IPS-18a (cell line): ENCODE measurements at regions not wholly inside any gene's neighbourhood (a gene's known extent, or its start where the extent isn't known, plus 50 kb on each side); places are given as distances from the start of the nearest gene placed in this dataset.

ENCODE experiments used
- H3K27ac ChIP-seq: one replicate; pipeline ENCODE4 v1.5.1; 2013; ENCODE audit warnings: low read length
- H3K27me3 ChIP-seq: one replicate; pipeline ENCODE4 v1.6.1; 2013; ENCODE audit warnings: mild to moderate bottlenecking, low read length; ENCODE audit not compliant: control insufficient read depth, insufficient read depth
- H3K36me3 ChIP-seq: one replicate; pipeline ENCODE4 v1.6.1; 2013; ENCODE audit warnings: low read depth, low read length; ENCODE audit not compliant: control insufficient read depth
- H3K4me1 ChIP-seq: one replicate; pipeline ENCODE4 v1.6.1; 2013; ENCODE audit warnings: low read depth, low read length; ENCODE audit not compliant: control insufficient read depth
- H3K4me3 ChIP-seq: one replicate; pipeline ENCODE4 v1.5.1; 2013; ENCODE audit warnings: low read length
- H3K9ac ChIP-seq: one replicate; pipeline ENCODE4 v1.6.1; 2013; ENCODE audit warnings: mild to moderate bottlenecking, low read length, moderate library complexity
- H3K9me3 ChIP-seq: one replicate; pipeline ENCODE4 v1.6.1; 2013; ENCODE audit warnings: low read depth, low read length; ENCODE audit not compliant: control insufficient read depth

DNA sequence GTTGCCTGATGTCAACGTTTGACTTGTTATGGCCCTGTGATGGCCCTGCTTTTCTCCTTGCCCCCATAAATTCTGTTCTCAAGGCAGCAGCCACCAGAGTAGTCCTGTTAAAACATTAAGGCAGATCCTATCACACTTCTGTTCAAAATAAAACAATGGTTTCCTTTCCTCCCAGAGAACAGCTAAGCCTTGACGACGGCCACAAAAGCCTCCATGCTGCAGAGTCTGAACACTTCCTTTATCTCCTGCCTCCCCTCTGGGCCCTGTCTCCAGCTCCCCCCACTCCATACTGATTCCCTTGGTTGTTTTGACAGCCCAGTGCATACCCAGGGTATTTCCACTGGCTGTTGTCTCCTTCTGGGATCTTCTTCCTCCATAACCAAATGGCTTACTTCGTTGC is 618.1 kb downstream of the MED13L start:
- Histone ChIP-seq H3K36me3 (no peaks in the 10 kb centered on the region), H3K4me3 (no peak overlapping the region), H3K4me1 (no peaks in the 10 kb centered on the region), H3K9me3 (no peaks in the 10 kb centered on the region), H3K27ac (no peak overlapping the region), H3K9ac (no peak overlapping the region), H3K27me3 (no peaks in the 10 kb centered on the region)

DNA sequence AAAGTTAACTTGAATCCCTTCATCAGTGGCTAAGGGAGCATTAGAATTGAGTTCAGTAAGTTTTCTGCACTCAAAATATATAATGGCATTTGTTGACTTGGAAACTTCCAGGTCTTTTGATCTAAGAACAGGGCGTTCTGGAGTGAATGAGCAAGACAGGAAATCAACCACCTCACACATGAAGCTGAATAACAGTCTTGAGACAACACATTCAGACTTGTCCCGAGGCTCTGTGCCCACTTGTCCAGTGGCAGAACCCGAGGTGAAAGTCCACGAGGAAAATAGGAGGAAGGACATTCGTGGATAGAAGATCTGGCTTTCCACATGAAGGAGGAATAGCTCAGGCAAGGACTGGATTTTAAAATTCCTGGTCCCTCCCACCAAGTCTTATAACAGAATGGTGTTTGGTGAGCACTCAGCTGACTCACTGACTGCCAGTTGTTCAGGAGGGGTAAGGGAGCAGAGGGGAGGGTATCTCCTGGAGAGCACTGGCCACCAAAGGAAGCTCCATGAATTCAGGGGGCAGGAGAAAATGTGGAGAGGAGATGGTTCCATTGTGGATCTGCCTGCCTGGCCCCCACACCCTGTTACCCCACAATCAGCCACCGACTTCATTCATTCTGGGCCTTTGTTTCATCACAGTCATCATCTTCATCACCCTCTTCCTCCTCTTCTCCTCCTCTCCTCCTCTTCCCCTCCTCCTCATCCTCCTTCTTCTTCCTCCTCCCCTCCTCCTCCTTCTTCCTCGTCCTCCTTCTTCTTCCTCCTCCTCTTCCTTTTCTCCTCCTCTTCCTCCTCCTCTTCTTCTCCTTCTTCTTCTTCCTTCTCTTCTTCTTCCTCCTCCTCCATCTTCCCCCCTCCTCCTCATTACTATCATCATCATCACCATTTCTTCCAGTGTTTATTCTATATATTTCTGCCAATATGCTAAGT is 620.1 kb downstream of the MED13L start:
- H3K9me3 ChIP-seq, result no peaks in the 10 kb centered on the region
- H3K36me3 ChIP-seq, result no peaks in the 10 kb centered on the region
- no peak overlapping the region for H3K9ac ChIP-seq
- no peak overlapping the region for H3K4me3 ChIP-seq
- H3K27me3 ChIP-seq, result no peaks in the 10 kb centered on the region
- H3K27ac ChIP-seq, result no peak overlapping the region
- H3K4me1 ChIP-seq, result no peaks in the 10 kb centered on the region

DNA sequence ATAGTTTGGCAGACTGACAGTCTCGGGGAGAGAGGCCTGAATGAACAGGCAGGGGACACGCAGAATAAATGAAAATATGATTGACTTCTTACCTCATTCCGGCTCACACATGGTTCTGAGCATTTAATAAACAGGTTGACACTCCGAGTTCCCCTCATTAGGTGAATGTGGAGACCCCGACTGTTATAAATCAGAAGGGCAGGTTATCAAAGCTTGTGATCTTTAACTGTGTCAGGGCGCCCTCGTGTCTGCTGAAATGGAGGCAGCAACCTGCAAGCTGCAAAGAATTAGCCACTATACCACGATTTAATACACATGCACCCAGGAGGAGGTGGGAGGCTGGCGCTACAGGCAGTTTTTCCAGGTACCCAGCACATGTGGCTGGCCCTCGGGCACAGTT is 627.5 kb downstream of the MED13L start:
- no peaks in the 10 kb centered on the region for H3K27me3 ChIP-seq
- H3K4me3 ChIP-seq, result no peak overlapping the region
- H3K9ac ChIP-seq, result no peak overlapping the region
- H3K9me3 ChIP-seq, result no peaks in the 10 kb centered on the region
- H3K4me1 ChIP-seq, result no peaks in the 10 kb centered on the region
- H3K27ac ChIP-seq, result no peak overlapping the region
- H3K36me3 ChIP-seq, result no peaks in the 10 kb centered on the region

DNA sequence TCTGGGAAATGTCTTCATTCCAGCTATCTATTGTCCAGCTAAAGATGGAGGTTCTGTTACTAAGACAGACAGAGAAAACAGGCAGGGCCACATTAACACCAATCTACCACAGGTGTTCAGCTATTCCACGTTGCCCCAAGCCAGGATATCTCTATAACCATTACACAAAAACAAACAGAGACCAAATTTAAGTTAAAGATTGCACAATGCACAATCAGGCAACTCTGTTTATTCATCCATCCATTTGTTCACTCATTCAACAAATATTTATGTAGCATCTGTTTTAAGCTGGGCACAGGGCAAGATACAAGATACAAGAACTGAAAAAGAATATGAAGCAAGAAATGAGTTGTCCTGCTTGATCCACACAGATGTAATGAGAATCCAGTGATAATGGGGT is 629.0 kb downstream of the MED13L start:
- Histone ChIP-seq H3K27me3 (no peaks in the 10 kb centered on the region), H3K36me3 (no peaks in the 10 kb centered on the region), H3K27ac (no peak overlapping the region), H3K4me3 (no peak overlapping the region), H3K9me3 (no peaks in the 10 kb centered on the region), H3K4me1 (no peaks in the 10 kb centered on the region), H3K9ac (no peak overlapping the region)

DNA sequence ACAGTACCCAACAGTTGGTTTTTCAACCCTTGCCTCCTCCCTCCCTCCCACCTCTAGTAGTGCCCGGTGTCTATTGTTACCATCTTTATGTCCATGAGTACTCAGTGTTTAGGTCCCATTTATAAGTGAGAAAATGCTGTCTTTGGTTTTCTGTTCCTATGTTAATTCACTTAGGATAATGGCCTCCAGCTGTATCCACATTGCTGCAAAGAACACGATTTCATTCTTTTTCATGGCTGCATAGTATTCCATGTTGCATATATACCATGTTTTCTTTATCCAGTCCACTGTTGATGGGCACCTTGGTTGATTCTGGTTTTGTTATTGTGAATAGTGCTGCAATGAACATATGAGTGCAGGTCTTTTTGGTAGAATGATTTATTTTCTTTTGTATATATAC is 631.3 kb downstream of the MED13L start:
- Histone ChIP-seq H3K9me3 (no peaks in the 10 kb centered on the region), H3K4me3 (no peak overlapping the region), H3K27ac (no peak overlapping the region), H3K9ac (no peak overlapping the region), H3K36me3 (no peaks in the 10 kb centered on the region), H3K4me1 (no peaks in the 10 kb centered on the region), H3K27me3 (no peaks in the 10 kb centered on the region)

DNA sequence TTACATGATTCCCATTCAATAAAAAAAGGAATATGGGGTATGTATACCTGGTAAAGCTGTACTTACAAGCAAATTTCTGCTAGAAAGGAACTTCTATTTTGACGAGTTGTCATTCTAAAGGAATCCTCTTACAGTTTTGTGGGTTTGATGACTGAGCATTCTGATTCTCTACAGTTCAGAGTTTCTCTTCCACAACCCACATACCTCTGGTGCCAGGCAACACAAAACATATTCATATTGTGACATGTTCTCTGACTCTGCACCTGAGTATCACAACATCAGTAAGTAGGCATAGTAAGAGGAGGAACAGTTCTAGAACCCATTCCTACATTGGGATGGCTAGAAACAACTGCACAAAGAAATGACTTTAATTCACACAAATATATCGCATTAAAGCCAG is 636.6 kb downstream of the MED13L start:
- H3K4me1 ChIP-seq, result peaks cover 2% of the 10 kb centered on the region
- H3K27ac ChIP-seq, result no peak overlapping the region
- no peaks in the 10 kb centered on the region for H3K27me3 ChIP-seq
- H3K36me3 ChIP-seq, result no peaks in the 10 kb centered on the region
- no peaks in the 10 kb centered on the region for H3K9me3 ChIP-seq
- no peak overlapping the region for H3K4me3 ChIP-seq
- H3K9ac ChIP-seq, result no peak overlapping the region

DNA sequence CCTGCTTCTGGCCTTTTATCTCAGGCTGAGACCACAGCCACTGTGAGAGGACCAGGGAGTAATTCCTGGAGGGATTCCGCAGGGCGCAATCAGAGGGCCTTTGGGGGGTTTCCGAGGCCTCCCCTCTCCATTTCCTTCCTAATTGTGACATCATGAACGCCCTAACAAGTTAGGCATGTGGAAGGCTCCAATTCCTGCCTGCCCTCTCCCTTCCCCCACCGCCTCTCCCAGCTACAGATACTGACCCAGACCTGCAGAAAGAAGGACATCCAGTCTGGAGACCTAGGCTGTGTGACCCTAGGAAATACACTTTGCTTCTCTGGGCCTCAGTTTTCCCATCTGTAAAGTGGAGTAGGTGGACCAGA is 637.9 kb downstream of the MED13L start:
- H3K4me1 ChIP-seq, result peaks cover 2% of the 10 kb centered on the region
- H3K27me3 ChIP-seq, result no peaks in the 10 kb centered on the region
- no peaks in the 10 kb centered on the region for H3K9me3 ChIP-seq
- no peak overlapping the region for H3K4me3 ChIP-seq
- no peaks in the 10 kb centered on the region for H3K36me3 ChIP-seq
- no peak overlapping the region for H3K9ac ChIP-seq
- no peak overlapping the region for H3K27ac ChIP-seq

DNA sequence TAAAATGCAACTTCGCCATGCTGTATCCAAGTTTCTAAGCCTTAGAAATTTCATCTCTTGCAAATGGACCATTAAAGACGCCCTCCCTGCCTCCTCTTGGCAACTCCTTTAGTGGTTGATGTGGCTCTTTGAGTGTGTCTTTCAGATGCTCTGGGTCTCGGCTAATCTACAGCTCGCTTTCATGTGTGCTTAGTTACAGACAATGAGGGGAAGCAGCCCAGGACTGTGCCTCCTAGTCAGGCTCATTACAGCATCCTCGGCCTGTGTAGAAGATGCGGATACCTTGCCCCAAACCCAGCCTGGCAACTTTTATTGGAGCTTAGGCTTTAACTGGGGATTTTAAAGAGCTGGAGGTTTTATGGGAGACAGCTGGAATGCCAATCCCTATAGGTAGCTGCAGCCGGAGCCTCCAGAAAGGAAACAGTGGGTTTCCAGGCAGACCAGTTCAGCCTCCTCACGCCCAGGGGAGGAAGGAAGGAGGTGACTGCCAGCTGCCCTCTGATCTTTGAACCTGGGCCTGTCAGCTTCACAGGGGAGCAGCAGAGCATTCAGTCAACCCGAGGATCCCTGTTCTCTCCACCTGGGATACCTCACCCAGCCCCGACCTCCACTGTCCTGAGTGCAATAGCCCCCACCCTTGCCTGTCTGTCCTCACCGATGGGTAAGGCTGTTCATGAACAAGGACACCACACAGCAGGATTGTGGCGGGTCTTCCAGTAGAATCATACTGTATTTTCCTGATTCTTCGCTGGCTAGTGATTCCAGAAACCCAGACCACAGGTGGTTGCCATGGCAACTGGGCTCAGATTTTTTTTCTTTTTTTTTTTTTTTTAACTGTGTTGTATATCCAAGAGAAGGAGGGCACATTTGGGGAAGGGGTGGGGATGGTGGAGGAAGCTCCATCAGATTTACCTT is 638.5 kb downstream of the MED13L start:
- no peaks in the 10 kb centered on the region for H3K9me3 ChIP-seq
- H3K27me3 ChIP-seq, result no peaks in the 10 kb centered on the region
- no peak overlapping the region for H3K27ac ChIP-seq
- peaks cover 2% of the 10 kb centered on the region for H3K4me1 ChIP-seq
- no peaks in the 10 kb centered on the region for H3K36me3 ChIP-seq
- no peak overlapping the region for H3K4me3 ChIP-seq
- no peak overlapping the region for H3K9ac ChIP-seq

DNA sequence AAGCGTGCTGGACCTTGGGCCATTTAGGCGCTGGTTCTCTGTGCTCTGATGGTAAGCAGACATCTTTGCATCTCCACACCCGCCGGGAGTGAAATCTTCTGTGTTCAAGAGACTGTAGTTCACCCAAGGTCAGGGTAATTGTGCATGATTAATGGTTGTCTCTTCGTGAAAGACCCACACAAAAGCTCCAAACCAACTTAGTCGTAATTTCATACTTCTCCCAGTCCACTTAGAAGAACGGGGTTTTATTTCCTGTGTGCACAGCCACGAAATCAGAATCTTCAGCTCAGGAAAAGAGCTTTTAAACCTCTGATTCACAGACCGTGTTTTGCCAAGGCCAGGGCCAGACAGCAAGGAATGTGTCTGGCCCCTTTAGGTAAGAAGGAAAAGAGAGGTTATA is 640.9 kb downstream of the MED13L start:
- Histone ChIP-seq H3K9ac (no peak overlapping the region), H3K9me3 (no peaks in the 10 kb centered on the region), H3K4me3 (no peak overlapping the region)

DNA sequence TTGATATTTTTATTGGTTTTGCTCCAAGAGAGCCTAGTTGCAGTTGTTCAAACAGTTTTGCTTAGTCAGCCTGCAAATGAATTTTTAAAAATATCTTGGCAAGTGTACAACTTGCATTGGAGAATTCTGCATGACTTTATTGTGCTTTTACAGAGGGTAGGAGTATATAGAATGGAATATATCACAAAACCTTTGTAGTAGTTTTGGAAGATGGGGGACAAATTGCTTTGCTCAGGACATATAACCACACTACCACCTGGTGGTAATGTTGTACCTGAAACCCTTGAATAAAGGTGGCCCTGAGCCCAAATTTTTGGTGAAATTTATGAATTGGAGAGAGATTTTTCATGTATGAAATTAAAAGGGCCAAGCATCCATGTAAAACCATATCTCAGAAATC is 645.2 kb downstream of the MED13L start:
- H3K36me3 ChIP-seq, result no peaks in the 10 kb centered on the region
- no peaks in the 10 kb centered on the region for H3K4me1 ChIP-seq
- H3K9me3 ChIP-seq, result no peaks in the 10 kb centered on the region
- no peak overlapping the region for H3K27ac ChIP-seq
- no peak overlapping the region for H3K9ac ChIP-seq
- no peaks in the 10 kb centered on the region for H3K27me3 ChIP-seq
- no peak overlapping the region for H3K4me3 ChIP-seq

More for the DNA sequence above, 640.9 kb downstream of the MED13L start:
- Histone ChIP-seq H3K4me1 (peaks cover 2% of the 10 kb centered on the region), H3K27ac (no peak overlapping the region), H3K36me3 (no peaks in the 10 kb centered on the region), H3K27me3 (no peaks in the 10 kb centered on the region)

DNA sequence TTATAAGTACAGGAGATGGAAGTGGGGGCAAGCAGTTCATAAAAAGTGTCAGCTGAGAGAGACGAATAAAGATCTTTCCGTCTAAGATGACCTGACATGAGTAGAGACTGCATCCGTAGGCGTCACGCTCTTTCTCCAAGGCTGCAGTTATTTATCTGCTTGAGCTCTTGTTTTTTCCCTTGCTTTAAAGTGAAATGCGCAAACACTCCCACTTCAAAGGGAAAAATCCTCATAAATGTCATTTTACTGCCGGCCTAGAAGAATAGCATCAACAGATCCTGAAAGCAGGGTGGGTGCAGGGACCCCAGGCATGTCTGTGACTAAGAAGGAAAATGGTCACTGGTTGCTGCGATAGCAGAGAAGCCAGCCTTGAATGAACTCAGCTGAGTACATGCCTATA is 647.4 kb downstream of the MED13L start:
- no peak overlapping the region for H3K4me3 ChIP-seq
- H3K27ac ChIP-seq, result no peak overlapping the region
- no peaks in the 10 kb centered on the region for H3K9me3 ChIP-seq
- H3K36me3 ChIP-seq, result no peaks in the 10 kb centered on the region
- no peaks in the 10 kb centered on the region for H3K4me1 ChIP-seq
- no peak overlapping the region for H3K9ac ChIP-seq
- no peaks in the 10 kb centered on the region for H3K27me3 ChIP-seq
